Erythroblast (primary cell): ENCODE measurements at regions not wholly inside any gene's neighbourhood (a gene's known extent, or its start where the extent isn't known, plus 50 kb on each side); places are given as distances from the start of the nearest gene placed in this dataset.

Experiments
- GATA1 ChIP-seq: IDR thresholded peaks from 2 replicates; pipeline ENCODE4 v1.6.1; 2011; ENCODE audit warnings: low read depth, mild to moderate bottlenecking, control low read depth, low read length, moderate library complexity
- POLR2A ChIP-seq: IDR thresholded peaks from 2 replicates; pipeline ENCODE4 v1.6.1; 2011; ENCODE audit warnings: mild to moderate bottlenecking, low read length

GRCh38 chr3:5811016-5811415 lies 623.5 kb downstream of the EDEM1 start:
- no peak for TF ChIP-seq POLR2A
- no peak for TF ChIP-seq GATA1
